Fibroblast of skin of abdomen (primary cell): ENCODE measurements at regions not wholly inside any gene's neighbourhood (a gene's known extent, or its start where the extent isn't known, plus 50 kb on each side); places are given as distances from the start of the nearest gene placed in this dataset.
"Not testable (repeated sequence)": the region's sequence is repeated elsewhere in the genome, so short reads cannot be mapped to it uniquely, and the experiment has no call there.

ENCODE experiments used
- DNase-seq: peaks from one replicate; pipeline ENCODE4 v3.0.0-alpha.2; 2013

DNA sequence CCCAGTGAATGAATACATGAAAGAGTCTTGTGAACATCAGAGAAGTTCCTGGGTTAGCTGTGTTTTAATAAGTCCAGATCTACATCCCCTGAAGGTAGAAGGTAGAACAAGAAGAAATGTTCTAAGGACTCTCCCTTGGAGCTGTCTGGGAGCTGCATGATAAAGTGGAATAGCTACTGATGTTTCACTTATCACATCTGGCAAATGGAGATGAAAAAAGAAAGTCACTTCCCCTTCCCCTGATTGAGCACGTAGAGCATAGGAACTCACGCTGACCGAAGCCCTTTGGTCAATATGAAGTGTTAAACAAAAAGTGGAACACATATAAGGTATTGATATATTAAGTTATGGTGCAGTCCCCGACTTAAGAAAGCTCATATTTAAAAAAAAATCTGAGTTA lies 53.2 kb upstream of the PARP1 start:
- no peak for DNase-seq

DNA sequence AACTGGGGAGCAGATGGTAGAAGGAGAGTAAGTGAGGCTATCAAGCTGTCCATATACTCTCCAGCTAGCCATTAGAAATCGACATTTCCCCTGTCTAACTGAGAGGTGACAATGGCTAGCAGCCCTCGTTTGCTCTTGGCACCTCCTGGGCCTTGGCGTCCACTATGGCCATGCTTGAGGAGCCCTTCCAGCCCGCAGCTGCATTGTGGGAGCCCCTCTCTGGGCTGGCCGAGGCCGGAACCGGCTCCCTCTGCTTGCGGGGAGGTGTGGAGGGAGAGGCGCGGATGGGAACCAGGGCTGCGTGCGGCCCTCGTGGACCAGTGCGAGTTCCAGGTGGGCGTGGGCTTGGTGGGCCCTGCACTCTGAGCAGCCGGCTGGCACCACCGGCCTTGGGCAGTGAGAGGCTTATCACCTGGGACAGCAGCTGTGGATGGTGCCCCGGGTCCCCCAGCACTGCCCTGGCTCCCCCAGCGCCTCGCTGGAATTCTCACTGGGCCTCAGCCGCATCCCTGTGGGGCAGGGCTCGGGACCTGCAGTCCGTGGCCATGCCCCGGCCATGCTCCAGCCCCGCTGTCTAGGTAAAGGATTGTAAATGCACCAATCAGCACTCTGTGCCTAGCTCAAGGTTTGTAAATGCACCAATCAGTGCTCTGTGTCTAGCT lies 56.2 kb upstream of the PARP1 start:
- no peak for DNase-seq

DNA sequence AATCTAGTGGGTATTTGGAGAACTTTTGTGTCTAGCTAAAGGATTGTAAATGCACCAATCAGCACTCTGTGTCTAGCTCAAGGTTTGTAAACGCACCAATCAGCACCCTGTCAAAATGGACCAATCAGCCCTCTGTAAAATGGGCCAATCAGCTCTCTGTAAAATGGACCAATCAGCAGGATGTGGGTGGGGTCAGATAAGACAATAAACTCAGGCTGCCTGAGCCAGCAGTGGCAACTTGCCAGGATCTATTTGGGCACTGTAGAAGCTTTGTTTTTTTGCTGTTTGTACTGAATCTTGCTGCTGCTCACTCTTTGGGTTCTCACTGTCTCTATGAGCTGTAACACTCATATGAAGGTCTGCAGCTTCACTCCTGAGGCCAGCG lies 56.7 kb upstream of the PARP1 start:
- not testable (repeated sequence) for DNase-seq

DNA sequence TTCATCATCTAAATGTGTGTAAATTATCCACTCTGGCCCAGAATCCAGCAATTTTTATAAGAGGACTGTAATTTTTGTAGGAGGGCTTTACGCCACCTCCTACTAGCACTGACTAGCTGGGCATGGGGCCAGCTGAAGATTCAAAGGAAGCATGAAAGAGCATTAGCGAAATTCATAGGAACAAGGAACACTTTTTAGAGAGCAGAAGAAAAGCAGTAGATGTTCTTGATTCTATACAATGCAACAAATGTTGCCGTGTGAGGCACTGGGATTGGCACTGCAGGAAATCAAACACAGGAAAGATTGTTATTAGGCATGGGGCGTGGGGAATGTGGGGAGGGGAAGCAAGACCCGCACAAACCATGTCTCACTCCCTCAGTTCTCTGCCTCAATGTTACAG lies 58.4 kb upstream of the PARP1 start:
- DNase-seq, result no peak

GRCh38 chr1:226467443-226467842 lies 59.5 kb upstream of the PARP1 start:
- no peak for DNase-seq

DNA sequence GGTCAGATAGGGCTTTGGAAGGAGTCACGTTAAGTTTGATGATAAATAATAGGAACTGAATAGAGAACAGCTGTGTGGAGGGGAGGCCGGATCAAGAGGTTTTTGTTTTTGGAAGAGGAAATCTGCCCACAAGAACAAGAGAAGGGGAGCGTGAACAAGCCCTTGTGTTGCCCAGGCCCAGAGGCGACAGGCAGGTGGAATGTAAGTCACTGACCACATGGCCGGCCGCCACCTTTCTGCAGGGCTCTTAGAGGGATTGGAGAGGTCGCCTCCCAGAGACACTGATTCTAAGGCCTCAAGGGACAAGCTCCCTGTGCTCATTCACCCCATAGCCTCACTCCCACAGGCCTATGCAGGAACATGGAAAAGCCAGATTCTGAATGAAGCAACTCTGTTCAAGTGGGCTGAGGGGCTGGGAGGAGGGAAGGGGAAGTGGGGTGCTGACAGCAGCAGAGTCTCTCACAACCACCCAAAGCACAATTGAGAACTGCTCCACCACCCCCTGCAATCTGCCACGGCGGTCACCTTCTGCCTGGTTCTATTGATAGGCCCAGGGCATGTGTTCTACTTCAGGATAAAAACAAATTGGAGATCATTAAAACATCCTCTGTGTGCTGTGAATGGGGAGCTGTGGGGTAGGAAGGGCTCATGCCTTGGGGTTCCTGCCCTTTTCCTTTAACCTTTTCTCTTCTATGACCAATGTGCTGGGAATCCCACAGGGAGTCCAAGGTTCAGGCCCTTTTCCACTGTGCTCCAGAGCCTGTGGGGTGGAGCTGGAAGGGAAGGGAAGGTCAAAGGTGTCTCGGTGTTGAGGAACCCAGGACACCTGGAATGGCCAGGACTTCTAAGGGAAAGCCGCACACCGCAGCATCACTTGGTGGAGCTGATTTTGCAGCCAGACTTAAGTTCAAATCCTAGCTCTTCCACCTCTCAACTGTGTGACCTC lies 63.3 kb upstream of the PARP1 start:
- no peak for DNase-seq

- no peak for DNase-seq
Measured at GRCh38 chr1:226473325-226473724, 65.4 kb upstream of the PARP1 start.

- no peak for DNase-seq
Measured at GRCh38 chr1:226474041-226474440, 66.1 kb upstream of the PARP1 start.

DNA sequence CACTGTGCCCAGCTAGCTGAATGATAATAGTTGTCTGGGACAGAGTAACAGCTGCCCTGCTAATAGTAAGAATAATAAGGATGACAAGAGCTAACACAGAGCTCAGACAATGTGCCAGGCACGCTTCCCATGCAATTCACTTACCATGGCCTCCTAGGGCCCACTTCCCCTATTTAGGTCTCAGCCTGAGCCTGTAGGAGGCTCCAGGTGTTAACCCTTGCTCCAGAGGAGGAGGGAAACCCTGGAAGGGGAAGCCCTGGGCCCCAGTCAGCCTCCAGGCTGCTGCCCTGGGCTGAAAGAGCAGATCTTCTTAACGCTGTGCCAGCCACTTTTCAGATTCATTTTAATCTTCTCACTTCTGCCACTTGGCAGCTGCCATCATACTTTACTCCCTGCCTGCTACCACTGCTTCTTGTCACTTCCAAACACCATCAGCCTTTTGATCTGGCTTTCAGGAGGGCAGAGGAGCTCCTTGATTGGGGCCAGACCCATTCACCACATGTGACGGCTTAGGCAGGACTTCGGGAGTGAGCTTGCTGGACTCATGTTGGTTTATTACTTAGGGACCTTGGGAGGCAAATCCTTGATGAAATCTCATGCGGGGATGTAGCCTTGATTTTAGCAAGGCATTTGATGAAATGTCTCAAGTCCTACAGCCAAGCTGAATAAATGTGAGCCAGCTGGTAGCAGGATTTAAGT lies 66.7 kb upstream of the PARP1 start:
- DNase-seq, result no peak

DNA sequence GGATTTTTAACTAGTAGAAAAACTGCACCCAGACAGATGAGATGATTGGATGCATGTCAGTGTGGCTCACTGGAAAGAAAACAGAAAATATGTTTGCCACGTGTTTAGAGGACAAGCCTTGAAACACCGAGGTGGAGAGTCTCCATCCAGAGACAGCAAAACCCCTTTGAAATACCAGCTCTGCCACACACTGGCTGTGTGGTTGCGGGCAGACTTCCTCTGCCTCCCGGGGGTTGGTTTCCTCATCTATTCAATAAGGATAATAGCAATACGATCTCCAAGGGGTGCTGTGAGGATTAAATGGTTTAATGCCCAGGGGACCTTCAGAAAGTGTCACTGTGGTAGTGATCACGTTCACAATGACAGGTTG lies 67.2 kb upstream of the PARP1 start:
- DNase-seq, result no peak

DNA sequence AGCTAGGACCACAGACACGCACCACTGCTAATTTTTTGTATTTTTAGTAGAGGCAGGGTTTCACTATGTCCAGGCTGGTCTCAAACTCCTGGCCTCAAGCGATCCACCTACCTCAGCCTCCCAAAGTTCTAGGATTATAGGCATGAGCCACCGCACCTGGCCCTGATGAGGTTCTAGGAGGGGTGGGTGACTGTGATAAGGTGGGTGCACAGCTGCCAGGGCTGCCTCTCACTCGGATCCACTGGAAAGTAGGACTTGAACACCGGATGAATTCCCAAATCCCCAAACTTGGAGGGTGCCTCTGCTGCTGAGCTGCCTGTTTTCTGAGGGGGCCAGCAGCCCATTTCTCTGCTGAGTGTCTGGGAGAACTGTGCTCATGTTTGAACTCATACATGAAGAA lies 68.2 kb upstream of the PARP1 start:
- no peak for DNase-seq

DNA sequence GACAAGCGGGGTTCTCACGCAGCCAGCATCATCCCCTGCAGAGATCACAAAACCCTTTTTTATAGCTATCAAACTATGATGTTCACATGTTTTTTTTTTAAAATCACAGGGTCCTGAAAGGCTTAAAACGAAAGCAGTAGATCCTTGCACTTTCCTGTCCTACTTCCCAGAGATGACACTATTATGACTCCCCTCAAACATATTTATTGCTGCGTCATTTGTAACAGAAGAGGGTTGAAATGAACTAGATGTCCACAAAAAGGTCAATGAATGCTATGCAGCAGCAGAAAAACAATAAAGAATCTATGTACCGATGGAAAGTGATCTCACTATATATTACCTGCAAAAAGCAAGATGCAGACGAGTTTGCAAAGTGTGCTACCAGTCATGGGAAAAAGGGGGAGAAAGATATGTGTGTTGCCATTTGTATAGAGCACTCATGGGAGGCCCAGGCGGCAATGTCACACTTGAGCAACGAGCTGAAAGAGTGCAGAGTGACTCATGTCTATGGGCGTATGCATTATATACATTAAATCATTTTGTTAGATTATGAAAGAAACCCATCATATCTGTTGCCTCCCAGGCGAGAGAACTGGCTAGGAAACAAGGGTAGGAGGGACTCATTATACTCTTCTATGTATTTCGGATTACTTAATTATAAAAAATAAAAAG lies 68.9 kb upstream of the PARP1 start:
- peak; percentile 8 for DNase-seq

DNA sequence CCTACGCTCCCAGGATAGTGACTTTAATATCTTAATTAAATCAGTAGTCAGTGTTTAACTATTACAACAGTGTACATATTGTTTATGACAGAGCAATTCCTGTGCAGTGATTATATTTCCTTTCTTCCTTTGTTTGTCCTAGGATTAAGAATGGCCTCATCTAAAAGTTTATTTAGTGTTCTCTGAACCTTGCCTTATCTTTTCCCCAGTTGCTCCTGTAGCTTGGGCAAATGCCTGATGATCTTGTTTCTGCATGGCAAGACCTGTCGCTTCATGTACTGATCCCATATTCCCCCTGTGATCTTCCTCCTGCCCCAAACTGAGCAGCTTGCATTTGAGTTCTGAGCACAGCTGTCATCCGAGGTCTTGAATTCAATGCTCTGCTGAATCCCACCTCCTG lies 69.1 kb upstream of the STUM start:
- no peak for DNase-seq

DNA sequence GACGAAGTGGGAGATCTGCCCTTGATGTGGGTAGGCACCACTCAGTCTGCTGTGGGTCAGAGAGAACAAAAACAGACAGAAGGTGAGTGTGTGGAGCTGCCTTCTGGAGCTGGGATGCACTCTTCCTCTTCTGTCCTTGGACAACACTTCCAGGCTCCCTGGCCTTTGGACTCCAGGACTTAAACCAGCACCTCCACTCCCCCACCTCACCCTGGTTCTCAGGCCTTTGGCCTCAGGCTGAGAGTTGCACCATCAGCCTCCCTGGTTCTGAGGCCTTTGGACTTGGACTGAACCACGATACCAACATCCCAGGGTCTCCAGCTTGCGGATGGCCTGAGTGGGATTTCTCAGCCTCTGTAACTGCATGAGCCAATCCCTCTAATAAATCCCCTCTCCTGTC lies 68.1 kb upstream of the STUM start:
- DNase-seq, result no peak

- DNase-seq, result no peak
Measured at GRCh38 chr1:226481133-226481532, 67.4 kb upstream of the STUM start.

DNA sequence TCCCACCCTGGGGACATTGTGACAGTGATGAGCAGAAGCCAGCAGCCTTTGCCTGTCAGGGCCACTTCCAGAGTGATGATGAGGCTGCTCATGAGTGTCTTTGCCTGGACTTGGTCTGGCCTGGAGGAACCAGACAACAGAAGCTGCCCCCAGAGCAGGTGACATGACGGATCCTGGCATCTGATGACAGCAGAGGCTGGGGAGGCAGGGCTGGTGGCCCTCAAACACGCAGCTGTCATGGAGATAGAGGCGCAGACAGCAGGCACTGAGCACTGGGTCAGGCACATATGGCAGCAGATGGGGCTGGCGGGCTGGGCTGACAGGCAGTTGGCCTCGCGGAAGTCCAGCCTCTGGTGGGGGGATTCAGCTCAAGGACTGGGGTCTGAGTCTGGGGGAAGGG lies 66.4 kb upstream of the STUM start:
- DNase-seq, result no peak

DNA sequence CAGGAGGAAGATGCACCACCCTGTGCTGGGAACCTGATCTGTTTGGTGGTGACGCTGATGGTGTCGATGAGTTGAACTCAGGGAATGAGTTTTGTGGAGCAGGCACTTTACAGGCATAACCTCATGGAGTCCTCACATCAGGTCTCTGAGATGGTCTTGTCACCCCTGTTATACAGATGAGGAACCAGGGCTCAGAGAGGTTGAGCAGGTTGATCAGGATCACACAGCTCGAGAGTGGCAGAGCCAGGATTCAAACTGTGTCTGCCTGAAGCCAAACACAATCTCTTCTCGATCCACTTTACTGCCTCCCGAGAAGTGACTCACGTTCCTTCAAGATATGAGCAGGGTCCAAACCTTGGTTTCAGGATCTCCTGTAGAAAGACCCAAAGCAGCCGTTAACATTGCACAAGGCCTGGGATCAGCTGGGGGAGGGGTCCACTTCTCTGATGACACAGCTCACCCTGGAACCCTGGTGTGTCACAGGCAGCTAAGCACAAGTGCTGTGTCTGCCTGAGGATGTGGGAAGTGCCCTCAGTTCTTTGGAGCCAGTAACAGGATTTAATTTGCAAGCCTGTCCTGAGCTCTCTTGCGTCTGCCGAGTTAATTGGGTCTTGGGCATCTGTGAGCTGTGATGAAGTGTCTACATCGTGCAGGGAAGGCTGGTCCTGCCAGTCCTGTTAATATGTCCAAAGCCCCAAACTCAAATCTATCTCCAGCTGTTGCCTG lies 65.4 kb upstream of the STUM start:
- no peak for DNase-seq

- no peak for DNase-seq
Measured at GRCh38 chr1:226485192-226485591, 63.4 kb upstream of the STUM start.

DNA sequence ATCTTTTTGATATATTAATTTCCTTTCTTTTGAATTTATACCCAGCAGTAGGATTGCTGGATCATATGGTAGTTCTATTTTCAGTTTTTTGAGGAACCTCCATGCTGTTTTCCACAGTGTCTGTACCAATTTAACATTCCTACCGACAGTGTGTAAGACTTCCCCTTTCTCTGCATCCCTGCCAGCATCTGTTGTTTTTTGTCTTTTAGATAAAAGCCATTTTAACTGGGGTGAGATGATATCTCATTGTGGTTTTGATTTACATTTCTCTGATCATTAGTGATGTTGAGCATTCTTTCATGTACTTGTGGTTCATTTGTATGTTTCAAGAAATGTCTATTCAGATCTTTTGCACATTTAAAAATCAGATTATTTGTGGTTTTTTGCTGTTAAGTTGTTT lies 62.4 kb upstream of the STUM start:
- no peak for DNase-seq

GRCh38 chr1:226487921-226488320 lies 60.6 kb upstream of the STUM start:
- DNase-seq, result no peak

- no peak for DNase-seq
Measured at GRCh38 chr1:226489718-226490425, 58.7 kb upstream of the STUM start.

DNA sequence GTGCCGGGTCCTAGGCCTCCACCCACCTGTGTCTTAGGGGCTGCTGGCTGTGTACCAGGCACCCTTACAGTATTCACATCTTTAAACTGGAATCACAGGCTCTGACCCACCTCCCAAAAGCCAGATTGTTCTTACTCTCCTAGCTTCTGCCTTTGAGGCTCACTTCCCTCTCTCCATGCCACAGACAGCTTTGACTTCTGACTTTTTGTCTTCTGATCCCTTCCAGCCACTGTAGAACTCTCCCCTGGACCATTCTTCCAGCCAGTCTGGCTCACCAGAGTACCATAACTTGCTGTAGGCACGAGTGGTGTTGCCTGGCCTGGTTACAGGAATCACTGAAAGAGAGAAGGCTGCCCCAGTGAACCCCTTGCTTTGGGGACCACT lies 58.1 kb upstream of the STUM start:
- DNase-seq, result no peak
